Stimulated activated CD4-positive, alpha-beta T cell treated with anti-CD3 and anti-CD28 coated beads, Interleukin-1b, Interleukin-23, amount 100 ng/mL, for 4 hours (primary cell): ENCODE measurements at regions not wholly inside any gene's neighbourhood (a gene's known extent, or its start where the extent isn't known, plus 50 kb on each side); places are given as distances from the start of the nearest gene placed in this dataset.
"Not testable (repeated sequence)": the region's sequence is repeated elsewhere in the genome, so short reads cannot be mapped to it uniquely, and the experiment has no call there.

Experiments
- DNase-seq, 2 donors: peaks; one replicate each; pipeline ENCODE4 v3.0.0-alpha.2; 2020; ENCODE audit warnings: low read depth in 2 of 2

- no peak for DNase-seq
Measured at GRCh38 chr2:210956101-210956500, 399.7 kb downstream of the CPS1 start.

DNA sequence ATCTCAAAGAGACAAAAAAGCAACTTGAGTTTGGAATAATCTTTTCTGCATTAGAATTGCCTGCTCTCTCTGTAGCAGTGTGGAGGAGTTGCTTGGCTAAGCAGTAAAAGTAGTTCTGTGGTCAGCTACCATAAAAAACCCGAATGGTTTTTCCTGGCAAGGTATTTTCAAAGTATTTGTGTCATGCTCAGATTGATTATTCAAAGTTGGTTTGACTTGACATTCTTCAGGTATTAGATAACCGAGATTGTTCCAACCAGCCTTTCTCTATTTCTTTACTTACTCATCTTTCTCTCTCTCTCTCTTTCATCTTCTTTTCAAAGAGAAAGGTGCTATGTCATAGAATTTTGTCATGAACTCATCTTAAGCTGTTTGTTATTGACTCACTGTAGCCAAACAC, 404.9 kb downstream of the CPS1 start:
- no peak for DNase-seq

DNA sequence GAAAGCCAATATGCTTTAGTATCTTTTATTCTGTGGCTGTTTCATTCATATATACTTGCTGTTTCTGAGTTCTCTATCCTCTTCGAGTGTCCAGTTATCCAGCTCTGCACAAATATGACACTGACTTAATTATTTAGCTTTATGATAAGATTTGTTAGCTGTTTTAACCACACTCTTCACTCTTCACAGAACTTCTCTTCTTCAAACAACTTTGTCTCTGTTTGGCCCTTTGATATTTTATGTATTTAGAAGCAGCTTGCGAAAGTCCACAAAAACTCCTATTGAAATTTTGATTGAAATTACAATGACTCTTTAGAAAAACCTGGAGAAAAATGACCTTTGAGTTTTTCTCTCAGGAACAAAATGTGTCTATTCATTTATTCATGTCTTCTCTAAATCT, 407.0 kb downstream of the CPS1 start:
- DNase-seq: no peak

DNA sequence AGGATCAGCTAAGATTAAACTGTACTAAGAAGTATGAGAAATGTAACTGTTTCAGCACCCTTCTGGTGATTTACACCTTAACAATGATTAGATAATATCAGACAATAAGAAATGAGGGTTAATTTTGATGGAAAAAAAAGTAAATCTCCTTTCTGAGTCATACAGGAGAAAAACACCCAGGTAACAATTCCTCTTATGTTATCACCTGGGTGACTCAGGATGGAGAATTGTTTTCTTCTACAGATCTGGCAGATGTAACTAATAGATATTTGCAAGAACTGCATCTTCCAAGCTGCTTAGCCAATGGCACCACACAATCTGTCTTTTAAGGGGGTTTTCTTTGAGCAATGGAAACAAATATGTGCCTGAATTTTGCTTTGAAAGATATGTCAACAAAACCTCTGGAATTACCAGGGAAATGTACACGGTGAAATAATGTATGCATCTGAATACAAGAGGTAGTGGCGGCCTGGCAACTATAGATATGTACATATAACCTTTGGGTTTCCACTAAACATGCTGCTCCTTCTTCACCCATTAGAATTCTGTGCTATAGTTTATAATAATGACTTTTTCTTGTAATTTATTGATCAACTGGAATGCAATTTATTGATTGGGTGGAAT, 407.9 kb downstream of the CPS1 start:
- DNase-seq: no peak

DNA sequence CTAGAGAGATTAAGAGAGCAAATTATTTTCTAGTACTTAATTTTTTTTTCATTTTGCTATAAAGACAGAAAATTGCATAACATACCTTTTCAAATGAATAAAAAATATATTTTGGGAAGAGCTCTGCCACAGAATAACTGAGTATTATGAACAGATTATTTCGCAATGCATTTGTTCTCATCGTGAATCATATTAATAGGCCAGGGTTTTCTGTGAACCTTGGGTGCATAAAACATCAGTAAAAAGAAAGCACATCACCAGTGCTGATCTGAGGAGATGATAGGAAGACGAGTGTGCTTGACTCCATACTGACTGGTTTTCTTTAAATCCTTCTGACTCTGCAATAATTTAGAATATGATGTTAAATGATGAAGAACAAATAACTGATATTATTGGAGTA, 409.1 kb downstream of the CPS1 start:
- no peak for DNase-seq

DNA sequence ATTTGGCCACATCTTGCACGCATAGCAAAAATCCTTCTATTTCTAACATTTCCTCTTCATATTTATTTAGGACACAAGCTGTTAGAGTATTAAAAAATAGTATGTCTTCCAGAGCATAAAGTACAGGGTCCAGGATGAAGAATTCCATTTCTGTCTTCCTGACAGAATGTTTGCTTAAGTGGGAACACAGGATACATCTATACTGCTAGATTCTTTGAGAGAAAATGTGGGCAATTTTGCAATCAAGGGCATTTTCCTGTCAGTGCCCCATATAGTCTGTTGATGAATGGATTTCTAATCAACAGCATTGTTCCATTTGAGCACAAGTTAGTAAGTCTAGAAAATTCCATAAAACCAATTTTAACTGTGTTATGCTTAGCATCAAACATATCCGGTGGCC, 409.9 kb downstream of the CPS1 start:
- DNase-seq: no peak

GRCh38 chr2:210971431-210971830, 415.0 kb downstream of the CPS1 start:
- DNase-seq: no peak

DNA sequence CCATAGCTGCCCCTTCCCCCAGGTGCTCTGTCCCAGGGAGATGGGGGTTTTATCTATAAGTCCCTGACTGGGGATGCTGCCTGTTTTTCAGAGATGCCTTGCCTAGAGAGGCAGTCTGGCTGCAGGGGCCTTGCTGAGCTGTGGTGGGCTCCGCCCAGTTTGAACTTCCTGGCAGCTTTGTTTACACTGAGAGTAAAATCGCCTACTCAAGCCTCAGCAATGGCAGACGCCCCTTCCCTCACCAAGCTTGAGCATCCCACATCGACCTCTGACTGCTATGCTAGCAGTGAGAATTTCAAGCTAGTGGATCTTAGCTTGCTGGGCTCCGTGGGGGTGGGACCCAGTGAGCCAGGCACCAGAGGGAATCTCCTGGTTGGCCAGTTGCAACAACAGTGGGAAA, 430.4 kb downstream of the CPS1 start:
- not testable (repeated sequence) for DNase-seq

DNA sequence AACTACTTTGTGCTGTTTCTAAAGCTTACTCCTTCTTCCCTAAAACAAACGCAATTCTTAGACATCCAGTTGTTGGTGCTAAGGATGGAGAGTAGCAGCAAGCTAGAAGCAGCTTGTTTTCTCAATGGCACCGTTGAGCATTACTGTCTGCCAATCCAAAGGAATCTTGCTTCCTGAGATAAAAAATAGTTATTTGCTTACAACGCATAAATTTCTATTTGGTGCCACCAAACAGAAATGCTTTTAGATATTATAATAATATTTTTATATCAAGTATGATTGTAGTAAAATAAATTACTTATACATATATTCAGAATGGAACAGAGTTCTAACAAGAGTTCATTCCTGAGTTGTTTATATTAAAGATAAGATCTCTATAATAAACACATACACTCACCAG, 434.7 kb downstream of the CPS1 start:
- DNase-seq: no peak

GRCh38 chr2:210994104-210994503, 437.7 kb downstream of the CPS1 start:
- DNase-seq: no peak

- no peak for DNase-seq
Measured at GRCh38 chr2:210997373-210997772, 441.0 kb downstream of the CPS1 start.

- no peak for DNase-seq
Measured at GRCh38 chr2:210998334-210998733, 441.9 kb downstream of the CPS1 start.

DNA sequence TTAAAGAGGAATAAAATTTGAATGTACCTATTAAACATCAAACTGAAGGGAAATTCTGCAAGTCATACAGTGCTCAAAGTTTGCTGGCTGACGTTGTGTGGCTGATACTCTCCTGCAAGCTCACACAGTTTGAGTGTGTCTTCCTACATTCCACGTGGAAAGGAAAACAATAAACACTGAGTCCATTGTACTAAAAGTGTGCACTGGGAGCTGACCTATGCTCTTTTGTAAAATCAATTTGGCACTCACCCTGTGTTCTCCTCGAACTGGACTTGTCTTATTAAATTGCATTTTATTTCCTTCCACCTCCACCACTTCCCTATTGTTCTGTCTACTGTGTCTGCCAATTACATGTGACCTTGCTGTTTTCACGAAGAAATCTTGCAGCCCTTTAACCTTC, 458.0 kb downstream of the CPS1 start:
- no peak for DNase-seq

DNA sequence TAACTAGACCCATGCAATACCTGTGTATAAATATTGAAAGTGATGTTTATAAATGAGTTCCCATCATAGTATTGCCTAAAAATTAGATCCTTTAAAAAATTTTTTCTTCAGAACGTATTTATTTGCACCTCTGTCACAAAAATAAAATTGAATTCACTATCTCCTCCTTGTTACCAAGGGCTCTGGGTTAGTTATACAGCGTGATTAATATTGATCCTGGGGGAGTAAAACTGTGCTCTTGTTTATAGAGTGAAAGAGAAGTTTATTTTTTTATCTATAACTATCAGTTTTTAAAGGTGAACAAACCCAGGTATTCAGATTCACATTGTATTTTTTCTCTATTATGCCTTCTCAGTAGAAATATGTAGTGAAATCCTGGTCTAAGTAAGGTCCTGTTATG, 458.5 kb downstream of the CPS1 start:
- DNase-seq: no peak

DNA sequence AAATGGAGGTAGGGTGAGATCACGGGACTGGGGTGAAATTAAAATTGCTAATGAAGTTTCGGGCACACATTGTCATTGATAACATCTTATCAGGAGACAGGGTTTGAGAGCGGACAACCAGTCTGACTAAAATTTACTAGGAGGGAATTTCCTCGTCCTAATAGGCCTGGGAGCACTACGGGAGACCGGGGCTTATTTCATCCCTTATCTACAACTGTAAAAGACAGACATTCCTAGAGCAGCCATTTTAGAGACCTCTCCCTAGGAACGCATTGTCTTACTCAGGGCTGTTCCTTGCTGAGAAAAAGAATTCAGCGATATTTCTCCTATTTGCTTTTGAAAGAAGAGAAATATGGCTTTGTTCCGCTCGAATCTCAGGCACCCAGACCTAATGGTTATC, 468.7 kb downstream of the CPS1 start:
- not testable (repeated sequence) for DNase-seq

DNA sequence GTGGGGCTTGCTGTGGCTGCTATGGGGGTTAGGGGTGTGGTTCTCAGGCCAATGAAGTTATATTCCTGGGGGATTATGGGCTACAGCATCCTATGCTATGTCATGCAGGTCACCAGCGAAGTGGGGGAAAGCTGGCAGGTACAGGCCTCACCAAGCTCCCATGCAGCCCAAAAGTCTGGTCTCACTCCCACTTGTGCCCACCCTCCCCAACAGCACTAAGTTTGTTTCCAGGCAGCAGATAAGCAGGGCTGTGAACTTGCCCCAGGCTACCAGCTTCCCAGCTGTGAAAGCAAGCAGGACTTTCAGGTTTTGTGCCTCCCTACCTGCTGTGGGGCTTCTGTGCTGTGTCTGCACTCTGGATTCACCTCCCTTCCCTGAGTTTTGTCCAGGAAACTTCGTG, 469.7 kb downstream of the CPS1 start:
- DNase-seq: no peak

DNA sequence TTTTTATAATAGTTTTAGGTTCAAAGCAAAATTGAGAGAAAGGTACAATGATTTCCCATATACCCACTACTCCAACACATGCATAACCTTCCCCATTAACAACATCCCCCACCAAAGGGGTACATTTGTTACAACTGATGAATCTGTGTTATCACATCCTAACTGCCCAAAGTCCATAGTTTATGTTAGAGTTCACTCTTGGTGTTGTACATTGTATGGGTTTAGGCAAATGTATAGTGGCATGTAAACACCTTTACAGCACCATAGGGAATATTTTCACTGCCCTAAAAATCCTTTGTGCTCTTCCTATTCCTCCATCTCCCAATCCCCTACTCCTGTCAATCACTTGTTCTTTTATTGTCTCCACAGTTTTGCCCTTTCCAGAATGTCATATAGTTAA, 471.6 kb downstream of the CPS1 start:
- no peak for DNase-seq

GRCh38 chr2:211033765-211034164, 477.4 kb downstream of the CPS1 start:
- no peak for DNase-seq

DNA sequence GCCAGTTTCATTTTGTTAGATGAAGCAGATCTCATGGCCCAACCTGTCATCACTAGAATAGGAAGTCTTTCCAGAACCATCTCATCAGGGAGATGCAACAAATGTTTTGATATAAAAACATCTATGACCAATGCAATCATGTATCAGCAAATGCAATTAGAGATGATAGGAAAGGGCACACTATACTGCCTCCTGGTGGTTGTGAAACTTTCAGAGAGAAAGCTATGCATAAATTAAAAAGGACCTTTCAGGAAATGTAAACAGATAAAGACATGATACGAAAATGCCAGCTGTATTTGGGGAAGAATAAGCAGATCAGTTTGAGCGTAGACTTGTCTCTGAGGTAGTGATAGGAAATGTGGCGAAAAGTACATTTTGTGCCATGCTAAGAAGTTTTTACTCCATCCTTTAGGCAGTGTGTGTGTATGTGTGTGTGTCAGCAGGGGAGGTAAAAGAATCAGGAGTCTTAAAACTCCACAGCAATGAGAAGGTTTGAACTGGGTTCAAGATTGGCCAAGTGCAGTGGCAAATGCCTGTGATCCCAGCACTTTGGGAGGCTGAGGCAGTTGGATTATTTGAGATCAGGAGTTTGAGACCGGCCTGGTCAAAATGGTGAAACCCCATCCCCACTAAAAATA, 479.3 kb downstream of the CPS1 start:
- DNase-seq: no peak

DNA sequence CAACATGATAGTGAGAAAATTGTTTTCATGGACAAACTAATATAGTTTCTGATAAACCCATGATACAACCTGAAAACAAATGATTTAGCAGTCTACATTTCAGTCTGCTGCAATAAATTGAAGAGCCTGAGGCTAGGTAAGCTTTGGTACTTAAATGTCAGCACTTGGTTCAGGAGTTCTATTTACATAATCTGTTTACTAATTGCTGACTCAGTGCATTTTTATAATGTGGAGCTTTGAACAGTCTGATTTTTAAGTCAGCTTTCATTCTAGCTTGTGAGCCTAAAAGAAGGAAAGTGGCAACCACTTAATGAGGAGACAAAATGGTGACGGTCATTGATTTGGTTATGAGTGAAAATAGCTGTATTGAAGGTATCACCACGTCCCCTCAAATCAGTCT, 488.6 kb downstream of the CPS1 start:
- no peak for DNase-seq

- no peak for DNase-seq
Measured at GRCh38 chr2:211049321-211050018, 493.1 kb downstream of the CPS1 start.

GRCh38 chr2:211055438-211055837, 499.0 kb downstream of the CPS1 start:
- no peak for DNase-seq

DNA sequence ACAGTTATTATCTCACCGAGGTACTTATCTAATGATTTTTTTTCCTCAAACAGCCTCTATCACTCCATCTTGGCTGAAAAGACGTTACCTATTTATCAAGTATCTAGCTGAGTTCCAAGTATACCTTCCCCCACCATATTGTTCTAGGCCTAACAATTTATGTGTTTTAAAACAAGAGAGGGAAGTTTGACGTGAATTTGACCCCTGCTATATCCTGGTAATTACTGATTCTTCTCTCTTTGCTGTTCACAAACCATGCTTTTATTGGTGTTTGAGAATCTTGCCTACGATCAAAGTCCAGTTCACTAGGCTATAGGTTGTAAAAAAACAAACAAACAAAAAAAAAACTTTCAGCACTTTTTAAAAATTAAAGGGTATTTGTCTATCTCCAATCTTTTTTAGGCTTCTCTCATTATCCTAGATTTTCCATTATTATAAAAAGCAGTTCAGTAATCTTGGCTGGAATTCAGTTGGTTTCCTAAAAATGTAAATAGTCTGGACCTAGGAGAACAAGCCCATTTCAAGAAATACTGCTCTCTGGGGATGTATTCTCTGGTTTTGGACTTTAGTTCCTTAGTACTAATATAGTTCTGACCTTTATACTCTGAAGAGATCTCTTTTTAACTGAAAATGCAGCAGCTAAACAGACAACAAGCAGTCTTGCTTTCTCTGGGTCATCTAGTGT, 505.4 kb downstream of the CPS1 start:
- no peak for DNase-seq
